ENCODE measurements at regions not wholly inside any gene's neighbourhood (a gene's known extent, or its start where the extent isn't known, plus 50 kb on each side); places are given as distances from the start of the nearest gene placed in this dataset.

DNA sequence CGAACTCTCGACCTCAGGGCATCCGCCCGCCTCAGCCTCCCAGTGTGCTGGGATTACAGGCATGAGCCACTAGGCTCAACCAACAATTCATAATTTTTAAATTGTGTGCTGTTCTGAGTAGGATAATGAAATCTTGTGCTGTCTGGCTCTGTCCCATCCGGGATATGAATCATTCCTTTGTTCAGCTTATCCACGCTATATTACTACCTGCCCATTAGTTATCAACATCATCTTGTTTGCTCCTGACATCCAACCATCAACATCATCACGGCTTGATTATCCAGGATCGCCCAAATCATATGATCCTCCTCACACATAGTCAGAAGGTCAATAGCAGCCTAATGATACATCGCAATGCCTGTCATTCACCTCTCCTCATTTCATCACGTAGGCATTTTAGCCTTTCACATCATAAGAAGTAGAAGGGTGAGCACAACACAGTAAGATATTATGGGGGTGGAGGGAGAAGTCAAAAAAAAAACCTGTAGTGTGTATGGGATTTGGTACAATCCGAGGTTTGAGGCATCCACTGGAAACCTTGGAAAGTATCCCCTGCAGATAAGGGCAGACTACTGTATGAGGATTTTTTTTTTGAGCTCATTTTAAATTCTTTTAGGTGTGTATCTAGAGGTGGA, 77.0 kb upstream of the SIAH1 start:
- H3K4me3 ChIP-seq (ENCODE audit: low read depth, low read length): no peak overlapping the region
- TF ChIP-seq CTCF (IDR thresholded peaks at IDR 0.05; ENCODE audit: control insufficient read depth, extremely low read depth, insufficient read depth): no peak
- no peak for DNase-seq (ENCODE audit: low read depth)

GRCh38 chr16:48459167-48459566, 74.0 kb upstream of the SIAH1 start:
- no peak for DNase-seq (ENCODE audit: low read depth)
- no peak overlapping the region for H3K4me3 ChIP-seq (ENCODE audit: low read depth, low read length)
- TF ChIP-seq CTCF (IDR thresholded peaks at IDR 0.05; ENCODE audit: control insufficient read depth, extremely low read depth, insufficient read depth): no peak

- DNase-seq (ENCODE audit: low read depth): no peak
- no peak overlapping the region for H3K4me3 ChIP-seq (ENCODE audit: low read depth, low read length)
- no peak for TF ChIP-seq CTCF (IDR thresholded peaks at IDR 0.05; ENCODE audit: control insufficient read depth, extremely low read depth, insufficient read depth)
Measured at GRCh38 chr16:48454051-48454450, 68.8 kb upstream of the SIAH1 start.

DNA sequence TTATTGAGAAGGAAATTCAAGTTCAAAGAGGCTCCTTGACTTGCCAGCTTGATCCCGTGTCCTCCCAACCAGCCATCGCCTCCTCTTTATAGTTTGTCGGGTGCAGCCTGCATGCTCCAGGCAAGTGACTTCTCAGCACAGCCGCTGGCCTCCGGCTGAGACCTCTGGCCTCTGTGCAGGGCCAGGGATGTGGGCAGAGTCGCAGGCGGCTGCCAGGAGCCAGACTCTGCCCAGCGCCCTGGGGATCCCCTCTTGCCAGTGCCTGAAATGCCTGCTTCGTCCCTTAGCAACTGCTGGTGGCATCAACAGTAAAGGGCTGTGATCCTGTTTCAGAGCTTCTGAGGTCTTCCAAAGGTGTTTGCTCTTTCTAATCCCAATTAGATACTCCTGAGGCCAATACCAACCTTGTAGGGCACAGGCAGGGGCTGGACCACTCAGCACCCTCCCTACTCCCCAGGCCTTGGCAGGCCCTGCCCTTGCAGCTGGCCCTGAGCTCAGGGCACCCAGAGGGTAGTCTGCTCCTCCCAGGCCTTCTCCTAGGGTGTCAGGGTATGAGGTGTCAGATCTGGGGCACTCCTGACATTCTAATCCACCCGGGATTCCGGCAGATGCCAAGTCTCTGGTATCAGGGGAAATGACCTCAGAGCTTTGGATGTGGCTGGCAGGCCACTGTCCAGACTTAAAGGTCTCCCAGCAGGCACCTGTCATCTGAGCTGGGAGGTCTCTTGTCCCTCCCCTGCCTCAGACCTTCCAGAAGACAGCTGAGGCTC, 68.0 kb upstream of the SIAH1 start:
- no peak for DNase-seq (ENCODE audit: low read depth)
- H3K4me3 ChIP-seq (ENCODE audit: low read depth, low read length): no peak overlapping the region
- TF ChIP-seq CTCF (IDR thresholded peaks at IDR 0.05; ENCODE audit: control insufficient read depth, extremely low read depth, insufficient read depth): no peak

DNA sequence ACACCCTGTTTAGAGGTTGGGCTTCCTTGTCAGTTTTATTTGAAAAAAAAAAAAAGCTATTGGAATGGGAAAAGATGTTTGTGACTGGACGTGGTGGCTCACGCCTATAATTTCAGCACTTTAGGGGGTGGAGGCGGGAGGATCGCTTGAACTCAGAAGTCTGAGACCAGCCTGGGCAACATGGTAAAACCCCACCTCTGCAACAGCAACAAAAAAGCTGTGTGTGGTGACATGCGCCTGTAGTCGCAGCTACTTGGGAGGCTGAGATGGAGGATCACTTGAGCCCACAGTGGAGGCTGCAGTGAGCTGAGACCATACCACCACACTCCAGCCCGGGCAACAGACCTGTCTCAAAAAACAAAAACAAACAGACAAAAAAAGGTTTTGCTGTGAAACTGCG, 66.1 kb upstream of the SIAH1 start:
- TF ChIP-seq CTCF (IDR thresholded peaks at IDR 0.05; ENCODE audit: control insufficient read depth, extremely low read depth, insufficient read depth): no peak
- no peak overlapping the region for H3K4me3 ChIP-seq (ENCODE audit: low read depth, low read length)
- no peak for DNase-seq (ENCODE audit: low read depth)

- no peak for DNase-seq (ENCODE audit: low read depth)
- no peak overlapping the region for H3K4me3 ChIP-seq (ENCODE audit: low read depth, low read length)
- no peak for TF ChIP-seq CTCF (IDR thresholded peaks at IDR 0.05; ENCODE audit: control insufficient read depth, extremely low read depth, insufficient read depth)
Measured at GRCh38 chr16:48450367-48450766, 65.2 kb upstream of the SIAH1 start.

All from LNCaP clone FGC (cell line).